ENCODE measurements at regions not wholly inside any gene's neighbourhood (a gene's known extent, or its start where the extent isn't known, plus 50 kb on each side); places are given as distances from the start of the nearest gene placed in this dataset.
"Not testable (repeated sequence)": the region's sequence is repeated elsewhere in the genome, so short reads cannot be mapped to it uniquely, and the experiment has no call there.

- H2AFZ ChIP-seq (ENCODE audit: low read length); H3K4me3 ChIP-seq (replicated peaks in 1 of 3; ENCODE audit: insufficient read depth in 1 of 3, low read depth in 2 of 3, low read length in 3 of 3); CTCF ChIA-PET (ENCODE audit: low intra/inter-chr PET ratio, low total read pairs); POLR2A ChIA-PET; in situ Hi-C loops (cut with HindIII; ENCODE audit: extremely low pct_ligation_motif_present, low pct_unique_long_range_greater_than_20kb); DNase-seq (ENCODE audit: low spot score); H3K27ac ChIP-seq (ENCODE audit: extremely low read length, insufficient read depth, low read length); H3K9me3 ChIP-seq (ENCODE audit: low read length); H4K20me1 ChIP-seq (ENCODE audit: insufficient read depth, low read length); intact Hi-C loops (cut with micrococcal nuclease; ENCODE audit: unreplicated experiment); BruUV-seq (replicated peaks); H3K27me3 ChIP-seq (ENCODE audit: control insufficient read depth in 1 of 2, insufficient read depth in 2 of 2, low read length in 2 of 2); FAIRE-seq; H3K36me3 ChIP-seq (replicated peaks in 1 of 2; ENCODE audit: control insufficient read depth in 1 of 2, insufficient read depth in 2 of 2, low read length in 2 of 2); H3K79me2 ChIP-seq (ENCODE audit: insufficient read depth, low read length); H3K9ac ChIP-seq (ENCODE audit: insufficient read depth, low read depth, low read length): not testable (repeated sequence)
- Histone ChIP-seq H3K4me1 (ENCODE audit: insufficient read depth, low read length) (peaks cover 15% of the 10 kb centered on the region), H3K4me2 (ENCODE audit: low read depth, low read length) (0 out of 2 replicates have a peak overlapping the region, but pooled peaks have one; percentile 12)
- TF ChIP-seq FOSL2 (CRISPR knock-in tag; IDR thresholded peaks at IDR 0.05) (peak; percentile 65), ZNF687 (CRISPR knock-in tag; IDR thresholded peaks at IDR 0.05) (peak; percentile 16; the same call in 1 of the 2 replicates), CTCF (CRISPR knock-in tag; IDR thresholded peaks at IDR 0.05) (0 out of 2 replicates have a peak, but pooled peaks have one; percentile 10)
- 48% methylated on average over 10 of the region's 11 CpGs for WGBS (ENCODE audit: low lambda C conversion rate)
- ATAC-seq = peak; percentile 54
Observed at GRCh38 chr16:29328528-29328927, 78.0 kb downstream of the NPIPB11 start.

DNA sequence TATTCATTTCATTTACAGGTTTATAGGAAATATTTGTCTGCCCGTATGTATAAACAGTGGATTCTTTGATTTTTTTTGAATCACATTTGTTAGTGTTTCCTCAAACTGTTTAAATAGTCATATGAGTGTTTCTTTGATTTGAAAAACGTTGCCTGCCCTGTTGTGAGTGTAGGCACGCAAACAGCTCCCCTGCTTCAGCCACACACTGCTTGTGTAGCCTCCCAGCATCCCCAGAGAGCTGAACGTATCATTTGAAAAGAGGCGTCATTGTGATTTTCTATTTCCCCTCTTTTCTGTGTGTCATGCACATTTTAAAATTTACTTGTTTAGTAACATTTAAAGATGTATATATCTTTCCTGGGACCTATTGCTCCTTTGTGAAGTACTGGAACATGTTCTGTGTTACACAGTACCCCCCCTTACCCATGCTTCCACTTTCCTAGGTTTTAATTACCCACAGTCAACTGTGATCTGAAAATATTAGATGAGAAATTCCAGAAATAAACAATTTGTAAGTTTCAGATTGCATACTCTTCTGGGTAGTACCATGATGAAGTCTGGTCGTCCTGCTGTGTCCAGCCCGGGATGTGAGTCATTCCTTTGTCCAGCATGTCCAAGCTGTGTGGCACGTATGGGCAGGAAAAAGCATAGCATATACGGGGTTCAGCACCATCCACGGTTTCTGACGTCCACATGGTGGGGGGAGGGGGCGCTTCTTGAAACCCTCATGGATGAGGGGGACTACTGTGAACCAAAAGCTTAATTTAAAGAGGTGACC, 78.7 kb downstream of the NPIPB11 start:
- H3K4me3 ChIP-seq (replicated peaks in 1 of 3; ENCODE audit: insufficient read depth in 1 of 3, low read depth in 2 of 3, low read length in 3 of 3); H4K20me1 ChIP-seq (ENCODE audit: insufficient read depth, low read length); FAIRE-seq; ATAC-seq; H3K27me3 ChIP-seq (ENCODE audit: control insufficient read depth in 1 of 2, insufficient read depth in 2 of 2, low read length in 2 of 2); H3K79me2 ChIP-seq (ENCODE audit: insufficient read depth, low read length); POLR2A ChIA-PET; in situ Hi-C loops (cut with HindIII; ENCODE audit: extremely low pct_ligation_motif_present, low pct_unique_long_range_greater_than_20kb); H3K36me3 ChIP-seq (replicated peaks in 1 of 2; ENCODE audit: control insufficient read depth in 1 of 2, insufficient read depth in 2 of 2, low read length in 2 of 2); H3K4me2 ChIP-seq (ENCODE audit: low read depth, low read length); H3K27ac ChIP-seq (ENCODE audit: extremely low read length, insufficient read depth, low read length); H3K9me3 ChIP-seq (ENCODE audit: low read length); BruUV-seq (replicated peaks); H2AFZ ChIP-seq (ENCODE audit: low read length); CTCF ChIA-PET (ENCODE audit: low intra/inter-chr PET ratio, low total read pairs); intact Hi-C loops (cut with micrococcal nuclease; ENCODE audit: unreplicated experiment); DNase-seq (ENCODE audit: low spot score); H3K9ac ChIP-seq (ENCODE audit: insufficient read depth, low read depth, low read length): not testable (repeated sequence)
- 48% methylated on average over 12 of the region's 12 CpGs for WGBS (ENCODE audit: low lambda C conversion rate)
- H3K4me1 ChIP-seq (ENCODE audit: insufficient read depth, low read length) = peaks cover 18% of the 10 kb centered on the region

Measured in HepG2 (cell line).